GM23248 (cell line): ENCODE measurements at regions not wholly inside any gene's neighbourhood (a gene's known extent, or its start where the extent isn't known, plus 50 kb on each side); places are given as distances from the start of the nearest gene placed in this dataset.

Source experiments
- EZH2 ChIP-seq: fragments of 200-600 bp; sonication (generic); IDR thresholded peaks from 2 replicates; pipeline ENCODE4 v1.6.1; 2018; ENCODE audit warnings: antibody characterized with exemption, mild to moderate bottlenecking; ENCODE audit not compliant: insufficient read depth, poor library complexity, severe bottlenecking
- EZH2phosphoT487 ChIP-seq: fragments of 200-600 bp; sonication (generic); IDR thresholded peaks from 2 replicates; pipeline ENCODE4 v1.6.1; 2018; ENCODE audit warnings: antibody characterized with exemption, moderate library complexity, mild to moderate bottlenecking, low read depth; ENCODE audit not compliant: insufficient read depth

DNA sequence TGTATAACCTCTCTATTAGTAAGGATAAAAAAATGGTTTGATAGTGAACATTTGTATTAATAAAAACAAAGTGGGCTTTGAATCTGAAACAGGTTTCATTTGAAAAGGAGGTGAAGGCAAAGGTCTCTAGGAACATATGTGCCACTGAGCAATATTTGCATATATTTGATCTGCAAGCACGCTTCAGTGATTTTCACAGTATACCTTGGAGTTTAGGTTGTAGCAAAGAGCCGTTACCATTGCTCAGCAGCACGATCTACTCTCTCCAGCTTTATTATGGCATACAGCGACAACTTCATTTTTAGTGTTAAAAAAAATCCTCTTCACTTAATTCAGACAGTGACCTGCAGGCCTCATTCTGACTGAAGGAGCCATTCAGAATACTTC lies 75.8 kb upstream of the ZEB2 start:
- TF ChIP-seq EZH2phosphoT487 (no peak), EZH2 (no peak)
